DMS153 treated with DMSO at 0.1 percent for 48 hours (cell line): ENCODE measurements at regions not wholly inside any gene's neighbourhood (a gene's known extent, or its start where the extent isn't known, plus 50 kb on each side); places are given as distances from the start of the nearest gene placed in this dataset.
"Not testable (repeated sequence)": the region's sequence is repeated elsewhere in the genome, so short reads cannot be mapped to it uniquely, and the experiment has no call there.

Experiments used
- DNase-seq: peaks from one replicate; lab custom pipeline; 2025; ENCODE audit not compliant: unreplicated experiment; lab: John Stamatoyannopoulos, UW

DNA sequence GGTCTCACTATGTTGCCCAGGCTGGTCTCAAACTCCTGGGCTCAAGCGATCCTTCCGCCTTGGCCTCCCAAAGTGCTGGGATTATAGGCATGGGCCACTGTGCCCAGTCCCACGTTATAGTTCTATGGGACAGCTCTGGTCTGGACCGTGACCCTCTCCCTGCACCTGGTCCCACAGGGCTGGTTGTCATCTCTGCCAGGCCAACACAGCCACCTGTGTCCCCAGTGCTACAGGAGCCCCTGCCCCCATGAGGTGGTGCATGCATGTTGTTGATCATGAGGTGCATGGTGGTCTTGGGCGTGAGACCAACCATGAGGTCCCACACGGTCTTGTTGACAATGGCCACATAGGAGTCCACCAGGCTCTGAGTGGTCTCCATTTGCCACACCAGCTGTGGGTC, 51.0 kb upstream of the UBE2Q2 start:
- not testable (repeated sequence) for DNase-seq

DNA sequence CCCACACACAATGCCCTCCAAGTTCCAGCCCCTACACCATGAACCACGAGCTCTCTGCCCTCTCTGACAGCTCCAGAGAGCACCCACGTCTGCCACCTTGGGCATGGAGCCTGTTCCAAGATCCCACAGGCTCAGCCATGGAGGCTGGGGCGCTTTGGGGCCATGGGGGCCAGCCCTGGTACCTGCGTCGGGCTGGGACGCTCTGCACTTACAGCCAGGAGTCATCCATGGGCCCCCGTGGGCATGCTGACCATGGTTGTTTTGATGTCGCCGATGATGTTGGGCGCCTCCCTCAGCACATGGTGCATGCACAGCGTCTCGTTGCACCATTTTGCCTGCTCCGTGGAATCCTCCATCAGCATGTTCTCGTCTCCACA, 51.9 kb upstream of the UBE2Q2 start:
- no peak for DNase-seq

DNA sequence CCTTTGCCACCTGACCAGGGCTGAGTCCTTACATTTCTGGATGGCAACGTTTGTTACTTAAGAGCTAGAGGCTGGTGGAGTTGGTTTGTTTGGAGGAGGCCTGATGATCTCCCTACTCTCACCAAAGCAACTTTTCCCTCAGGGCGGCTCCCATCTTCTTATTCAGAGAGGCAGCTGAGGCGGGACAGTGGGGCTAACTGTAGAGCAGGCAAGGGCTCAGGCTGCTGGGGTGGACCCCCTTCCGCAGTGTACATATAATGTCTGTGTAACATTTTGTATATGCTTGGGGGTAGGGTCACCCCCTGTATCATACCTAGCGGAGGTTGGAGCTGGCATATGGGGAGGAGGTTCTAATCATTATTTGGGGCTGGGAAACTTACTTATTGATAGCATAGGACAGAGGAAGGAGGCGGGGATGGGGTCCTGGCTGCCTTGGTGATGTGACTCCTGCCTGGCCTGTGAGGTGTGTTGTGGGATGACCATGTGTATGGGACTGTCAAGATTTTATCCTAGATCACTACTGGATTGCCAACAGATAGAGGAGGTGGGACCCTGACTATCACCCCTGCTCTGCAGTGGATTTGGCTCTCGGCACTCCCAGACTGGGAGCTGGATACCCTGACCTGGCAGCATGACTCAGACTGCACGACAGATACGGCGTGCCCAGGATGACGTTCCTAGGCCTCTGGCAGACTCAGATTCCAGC, 52.5 kb upstream of the UBE2Q2 start:
- DNase-seq: no peak

DNA sequence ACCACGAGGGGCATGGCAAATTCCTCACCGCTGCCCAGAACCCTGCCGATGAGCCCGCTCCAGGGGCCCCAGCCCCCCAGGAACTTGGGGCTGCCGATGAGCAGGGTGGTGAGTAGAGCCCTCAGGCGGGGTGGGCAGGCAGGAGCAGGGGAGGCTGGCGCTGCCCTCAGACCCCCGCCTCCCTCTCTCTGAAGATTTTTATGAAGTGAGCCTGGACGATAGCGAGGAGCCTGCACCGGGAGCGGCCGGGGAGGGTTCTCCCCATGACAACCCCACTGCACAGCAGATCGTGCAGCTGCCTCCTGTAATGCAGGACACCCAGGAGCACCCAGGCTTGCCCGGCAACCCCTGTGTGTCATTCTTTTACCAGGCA, 56.7 kb upstream of the UBE2Q2 start:
- DNase-seq: no peak

DNA sequence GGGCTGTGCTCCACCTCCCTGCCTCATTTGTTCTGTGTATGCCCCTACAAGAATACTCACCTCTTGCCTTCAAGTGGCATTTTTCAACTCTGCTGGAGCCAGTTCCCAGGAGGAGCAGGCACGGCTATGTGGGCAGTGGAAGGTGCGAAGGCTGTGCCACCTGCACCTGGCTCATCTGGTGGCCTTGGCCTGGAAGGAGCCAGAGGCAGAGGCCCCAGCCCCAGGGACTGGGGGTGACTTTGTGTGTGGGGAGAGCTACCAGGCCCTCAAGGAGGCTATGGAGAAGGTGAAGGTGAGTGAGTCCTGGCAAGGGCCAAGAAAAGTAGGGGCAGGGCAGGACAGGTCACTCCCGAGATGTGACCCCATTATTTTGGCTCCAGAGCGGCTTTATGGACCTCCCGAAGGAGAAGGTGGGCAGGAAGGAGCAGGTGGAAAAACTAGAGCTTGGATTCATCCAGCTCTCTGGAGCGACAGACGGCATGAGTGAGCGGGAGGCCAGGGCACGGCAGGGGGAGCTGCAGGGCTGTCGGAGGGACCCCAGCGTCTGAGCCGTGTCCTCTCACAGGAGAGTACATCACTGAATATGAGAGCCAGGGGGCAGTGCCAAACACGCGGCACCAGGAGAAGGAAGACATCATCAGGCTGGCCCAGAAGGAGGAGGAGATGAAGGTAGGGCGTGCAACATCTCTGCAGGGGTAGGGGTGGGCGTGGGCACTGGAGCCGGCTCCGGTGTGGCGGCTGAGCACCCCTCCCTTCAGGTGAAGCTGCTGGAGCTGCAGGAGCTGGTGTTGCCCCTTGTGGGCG, 57.3 kb upstream of the UBE2Q2 start:
- no peak for DNase-seq

DNA sequence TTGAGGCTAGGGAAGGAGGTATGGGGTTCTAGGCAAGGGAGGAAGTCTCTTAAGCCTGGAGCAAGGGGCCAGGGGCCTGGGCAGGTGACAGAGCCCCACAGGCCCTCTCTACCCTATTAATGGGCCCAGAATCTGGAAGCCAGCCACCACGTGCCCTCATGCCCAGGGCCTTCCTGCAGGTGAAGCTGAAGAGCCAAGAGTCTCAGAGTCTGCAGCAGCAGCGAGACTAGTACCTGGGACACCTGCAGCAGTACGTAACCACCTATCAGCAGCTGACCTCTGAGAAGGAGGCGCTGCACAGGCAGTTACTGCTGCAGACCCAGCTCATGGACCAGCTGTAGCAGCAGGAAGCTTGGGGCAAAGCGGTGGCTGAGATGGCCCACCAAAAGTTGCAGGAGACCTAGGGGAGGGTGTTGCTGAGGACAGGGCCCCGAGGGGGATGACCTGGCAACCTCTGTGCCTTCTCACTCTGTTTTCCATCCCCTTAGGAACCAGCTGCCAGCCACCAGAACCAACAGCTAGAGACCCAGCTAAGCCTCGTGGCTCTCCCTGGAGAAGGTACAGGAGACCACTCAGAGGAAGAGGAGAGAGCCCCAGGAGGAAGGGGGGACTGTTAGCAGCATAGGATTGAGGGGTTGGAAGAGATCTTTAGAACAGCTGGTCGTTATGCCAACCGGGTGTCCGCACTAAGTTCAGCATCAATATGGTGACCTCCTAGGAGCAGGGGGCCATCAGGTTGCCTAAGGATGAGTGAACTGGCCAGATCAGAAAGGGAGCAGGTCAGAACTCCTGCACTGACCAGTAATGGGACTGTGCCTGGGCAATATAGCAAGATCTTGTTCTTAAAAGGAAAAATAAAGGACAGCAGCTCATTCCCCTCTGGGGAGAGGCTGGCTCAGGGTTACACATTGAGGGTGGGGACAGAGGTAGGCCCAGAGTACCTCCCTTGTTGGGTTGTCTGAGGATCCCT, 58.5 kb upstream of the UBE2Q2 start:
- not testable (repeated sequence) for DNase-seq

DNA sequence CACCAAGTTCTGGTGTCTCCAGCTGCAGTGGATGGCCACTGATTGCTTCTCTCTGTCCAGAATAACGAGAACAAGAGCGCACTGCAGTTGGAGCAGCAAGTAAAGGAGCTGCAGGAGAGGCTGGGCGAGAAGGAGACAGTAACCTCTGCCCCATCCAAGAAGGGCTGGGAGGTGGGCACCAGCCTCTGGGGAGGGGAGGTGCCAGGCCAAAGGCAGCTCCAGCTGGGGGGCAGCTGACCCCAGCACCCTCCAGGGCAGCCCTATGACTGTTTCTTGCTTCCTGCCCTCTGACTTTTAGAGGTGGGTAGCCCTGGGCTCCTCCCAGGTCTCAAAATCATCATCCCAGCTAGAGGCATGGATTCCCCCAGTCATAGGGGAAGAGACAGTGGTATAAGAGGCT, 59.7 kb upstream of the UBE2Q2 start:
- not testable (repeated sequence) for DNase-seq

DNA sequence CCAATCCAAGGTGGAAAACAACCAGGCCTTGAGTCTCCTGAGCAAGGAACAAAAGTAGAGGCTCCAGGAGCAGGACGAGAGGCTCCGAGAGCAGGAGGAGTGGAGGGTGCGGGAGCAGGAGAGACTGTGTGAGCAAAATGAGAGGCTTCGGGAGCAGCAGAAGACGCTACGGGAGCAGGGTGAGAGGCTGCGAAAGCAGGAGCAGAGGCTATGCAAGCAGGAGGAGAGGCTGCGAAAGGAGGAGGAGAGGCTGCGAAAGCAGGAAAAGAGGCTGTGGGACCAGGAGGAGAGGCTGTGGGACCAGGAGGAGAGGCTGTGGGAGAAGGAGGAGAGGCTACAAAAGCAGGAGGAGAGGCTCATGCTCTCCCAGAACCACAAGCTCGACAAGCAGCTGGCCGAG, 60.3 kb upstream of the UBE2Q2 start:
- DNase-seq: no peak

DNA sequence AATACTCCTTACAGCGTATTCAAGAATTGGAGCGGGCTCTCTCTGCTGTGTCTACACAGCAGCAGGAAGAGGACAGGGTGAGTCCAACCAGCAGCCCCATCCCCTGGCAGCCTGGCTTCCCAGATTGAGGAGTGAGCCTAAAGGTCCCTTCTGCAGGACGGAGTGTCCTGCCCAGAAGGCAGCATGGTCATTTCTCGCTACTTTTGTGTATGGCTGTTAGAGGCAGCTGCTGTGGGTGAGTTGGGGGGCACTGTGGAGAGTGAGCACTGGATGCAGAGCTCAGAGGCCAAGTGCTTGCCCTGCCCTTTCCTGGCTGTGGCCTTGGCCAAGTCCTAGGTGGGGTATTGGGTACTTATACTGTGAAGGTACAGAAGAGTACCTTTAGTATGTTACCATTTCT, 62.3 kb upstream of the UBE2Q2 start:
- not testable (repeated sequence) for DNase-seq

DNA sequence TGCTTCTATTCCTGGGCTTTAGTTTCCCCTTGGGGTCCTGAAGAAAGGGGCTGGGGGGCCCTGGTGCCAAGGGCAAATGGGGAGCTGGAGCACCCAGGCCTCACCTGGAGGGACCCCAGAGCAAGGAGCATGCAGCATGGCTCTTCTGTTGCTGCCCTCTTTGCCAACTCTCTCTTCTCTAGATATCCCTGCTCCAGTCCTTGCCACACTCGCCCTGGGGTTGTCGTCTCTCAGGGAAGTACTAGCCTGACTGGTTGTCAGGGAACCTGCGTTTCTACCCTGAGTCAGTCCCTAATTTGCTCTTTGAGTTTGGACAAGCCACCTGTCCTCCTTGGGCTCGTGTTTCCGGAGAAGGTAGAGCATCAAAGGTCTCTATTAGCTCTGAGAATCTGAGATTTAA, 63.7 kb upstream of the UBE2Q2 start:
- DNase-seq: no peak

DNA sequence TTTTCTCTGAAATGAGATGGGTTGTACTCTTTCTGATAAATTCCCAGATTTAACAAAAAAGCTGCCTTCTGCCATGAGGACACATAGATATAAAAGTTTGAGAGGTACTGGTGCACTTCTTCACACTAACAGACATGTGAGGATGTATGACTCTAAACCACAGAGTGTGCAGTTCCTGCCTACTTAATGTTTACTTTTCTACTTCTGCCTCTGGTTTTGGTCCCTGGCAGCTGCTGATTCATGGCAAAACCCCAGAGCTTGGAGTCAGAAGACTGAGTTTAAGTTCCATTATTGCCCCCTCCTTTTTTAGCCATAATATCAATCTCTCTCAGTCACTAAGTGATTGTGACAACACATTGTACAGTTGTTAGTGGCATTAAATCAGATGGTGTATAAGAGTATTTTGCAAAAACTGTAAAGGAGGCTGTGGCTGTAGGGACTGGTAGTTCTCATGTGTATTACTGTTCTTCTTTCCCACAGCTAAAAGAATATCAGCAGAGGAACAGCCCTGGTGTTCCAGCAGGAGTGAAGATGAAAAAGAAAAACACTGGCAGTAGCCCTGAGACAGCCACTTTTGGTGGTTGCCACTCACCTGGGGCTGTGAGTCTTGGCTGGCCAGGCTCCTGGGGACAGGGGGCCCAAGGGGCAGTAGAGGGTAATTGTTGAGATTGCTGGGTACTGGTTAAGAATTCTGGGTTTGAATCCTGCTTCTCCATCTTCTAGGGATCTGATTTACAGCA, 64.4 kb upstream of the CSPG4 start:
- peak; percentile 0 for DNase-seq

DNA sequence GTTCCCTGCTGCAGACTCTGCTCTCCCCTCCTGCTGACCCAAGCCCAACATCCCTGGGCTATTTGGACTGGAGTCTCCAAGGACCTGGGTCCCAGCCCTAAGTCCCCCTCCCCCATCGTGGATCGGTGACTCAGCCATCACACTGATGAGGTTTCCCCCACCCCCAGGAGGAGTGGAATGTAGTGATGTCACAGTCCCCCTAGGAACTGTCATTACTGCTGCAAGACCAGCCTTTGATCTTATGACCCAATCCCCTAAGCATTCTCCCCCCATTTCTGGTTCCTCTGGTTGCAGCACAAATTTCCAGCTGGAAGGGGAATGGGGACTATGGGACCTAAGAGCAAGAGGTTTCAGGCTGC, 63.4 kb upstream of the CSPG4 start:
- no peak for DNase-seq

DNA sequence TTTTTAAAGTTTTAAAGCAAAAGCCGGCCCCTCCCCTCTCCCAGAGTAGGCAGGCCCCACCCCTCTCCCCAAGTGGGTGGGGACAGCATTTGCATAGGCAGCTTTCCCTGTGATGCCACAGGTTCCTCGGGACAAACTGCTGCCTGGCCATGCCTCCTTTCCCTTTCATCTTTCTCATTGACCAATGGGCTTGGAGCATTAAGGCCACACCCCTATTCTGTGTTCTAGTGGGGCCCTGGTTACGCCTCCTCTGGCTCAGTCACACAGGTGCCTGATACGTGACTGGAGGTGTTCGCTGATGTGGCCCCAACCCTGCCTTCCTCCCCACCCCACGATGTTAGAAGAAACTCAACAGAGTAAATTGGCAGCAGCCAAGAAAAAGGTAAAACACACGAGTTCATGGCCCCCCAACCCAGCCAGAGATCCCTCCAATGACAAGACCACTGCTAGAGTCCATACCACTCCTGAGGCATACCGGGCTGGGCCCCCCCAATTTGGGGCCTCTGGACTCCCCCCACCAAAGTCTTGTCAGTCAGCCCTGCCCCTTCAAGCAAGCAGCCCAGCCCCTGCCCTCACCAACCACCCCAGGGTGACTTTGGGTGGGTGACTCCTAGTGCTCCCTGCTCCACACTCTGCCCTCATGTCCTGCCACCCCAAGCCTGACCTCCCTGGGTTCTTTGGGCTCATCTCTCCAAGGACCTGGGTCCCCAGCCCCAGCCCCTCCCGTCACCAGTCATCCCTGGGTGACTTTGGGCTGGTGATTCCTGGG, 62.8 kb upstream of the CSPG4 start:
- DNase-seq: no peak

DNA sequence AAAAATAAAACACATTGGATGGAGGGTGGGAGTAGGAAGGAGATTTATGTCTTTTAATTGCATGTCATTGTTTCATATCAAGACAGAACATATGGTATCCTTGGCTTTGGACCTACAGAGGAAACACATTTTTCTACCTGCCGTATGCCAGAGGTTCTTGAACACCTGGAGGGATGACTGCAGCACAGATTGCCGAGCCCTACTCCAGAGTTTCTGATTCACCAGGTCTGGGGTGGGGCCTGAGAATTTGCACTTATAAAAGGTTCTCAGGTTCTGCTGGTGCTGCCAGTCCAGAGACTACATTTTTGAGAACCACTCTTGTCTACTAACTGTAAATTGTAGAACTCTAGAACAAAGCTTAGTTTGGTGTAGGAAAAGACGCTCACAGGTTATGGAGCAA, 61.3 kb upstream of the CSPG4 start:
- not testable (repeated sequence) for DNase-seq

DNA sequence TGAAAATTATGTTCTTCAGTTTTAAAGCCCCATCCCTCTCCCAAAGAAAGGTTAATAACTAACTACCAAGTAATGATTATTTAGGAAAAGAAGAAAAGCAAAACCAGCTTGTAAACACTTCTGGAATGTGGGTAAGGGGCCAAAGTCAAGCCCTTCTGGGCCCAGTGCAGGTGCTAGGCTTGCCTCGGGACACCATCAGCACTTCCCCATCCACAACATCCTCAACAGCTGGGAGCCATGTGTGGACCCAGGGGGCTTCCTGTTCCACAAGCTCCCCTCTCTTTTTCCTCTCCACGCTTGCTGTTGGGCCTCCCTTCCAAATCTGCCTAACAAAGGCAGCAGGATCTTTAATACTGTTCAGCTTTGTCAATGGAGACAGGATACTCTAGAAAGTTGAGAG, 58.4 kb upstream of the CSPG4 start:
- DNase-seq: not testable (repeated sequence)

DNA sequence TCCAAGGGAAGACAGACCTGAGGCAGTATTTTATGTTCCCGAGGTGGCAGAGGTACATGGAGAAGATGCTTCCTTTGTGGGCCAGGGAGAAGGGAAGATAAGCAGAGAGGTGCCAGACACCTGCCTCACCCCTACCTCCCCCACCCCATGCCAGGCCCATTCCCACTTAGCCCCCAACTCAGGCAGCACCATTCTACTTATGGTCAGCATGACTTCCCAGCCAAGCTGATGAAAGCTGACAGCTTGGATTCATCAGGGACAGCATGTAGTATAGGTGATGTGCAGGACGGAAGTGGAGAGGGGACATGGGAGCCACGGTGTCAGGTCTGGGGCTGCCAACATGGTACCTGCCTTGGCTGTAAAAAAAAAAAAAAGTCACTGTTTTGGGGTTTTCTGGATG, 57.5 kb upstream of the CSPG4 start:
- no peak for DNase-seq

DNA sequence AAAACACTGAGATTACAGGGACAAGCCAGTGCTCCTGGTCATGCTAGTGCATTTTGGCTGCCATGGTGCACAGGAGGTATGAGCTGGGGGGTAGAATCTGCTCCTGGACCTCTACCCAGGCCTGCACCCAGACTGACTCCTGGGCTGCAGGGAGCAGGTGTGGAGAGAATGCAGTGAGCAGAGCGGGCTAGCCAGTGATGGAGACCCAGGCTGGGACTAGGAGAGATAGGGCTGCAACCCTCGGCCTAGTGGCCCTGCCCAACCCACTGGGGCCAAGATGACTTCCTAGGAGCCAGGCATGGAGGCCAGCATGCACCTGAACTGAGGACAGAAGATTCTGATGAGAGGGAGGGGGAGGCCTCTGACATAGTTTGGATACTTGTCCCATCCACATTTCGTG, 55.9 kb upstream of the CSPG4 start:
- DNase-seq: not testable (repeated sequence)

DNA sequence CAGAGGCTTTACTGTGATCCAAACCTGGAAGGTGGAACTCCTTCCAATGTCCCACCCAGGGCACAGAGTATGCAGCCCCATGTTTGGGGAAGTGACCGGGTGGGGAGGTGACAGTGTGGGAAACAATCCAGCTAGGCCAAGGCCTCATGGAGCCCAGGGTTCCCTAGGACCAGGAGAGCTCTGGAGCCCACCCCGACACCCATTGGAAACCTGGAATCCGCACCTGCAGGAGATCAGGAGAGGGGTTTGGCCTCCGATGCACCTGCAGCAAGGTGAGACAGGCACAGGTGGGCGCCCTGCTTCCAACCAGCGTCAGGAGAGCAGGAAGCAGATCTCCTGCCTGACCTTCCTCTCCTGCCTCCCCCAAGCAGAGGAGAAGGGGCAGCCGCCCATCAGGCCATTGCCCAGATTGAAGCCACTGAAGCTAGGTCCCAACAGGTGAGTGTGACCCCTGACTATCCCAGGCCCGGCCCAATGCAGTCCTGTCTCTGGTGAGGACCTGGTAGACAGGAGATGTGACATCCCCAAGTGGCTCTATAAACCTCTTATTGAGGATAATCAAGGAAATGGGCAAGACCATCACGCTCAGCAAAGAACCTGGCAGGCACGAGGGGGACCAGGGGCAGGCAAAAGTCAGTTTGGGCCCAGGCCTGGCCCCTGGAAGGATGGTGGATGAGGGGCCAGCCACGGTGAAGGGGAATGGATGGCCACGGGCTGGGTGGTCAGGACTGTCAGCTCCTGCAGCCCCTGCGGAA, 53.1 kb upstream of the CSPG4 start:
- not testable (repeated sequence) for DNase-seq

DNA sequence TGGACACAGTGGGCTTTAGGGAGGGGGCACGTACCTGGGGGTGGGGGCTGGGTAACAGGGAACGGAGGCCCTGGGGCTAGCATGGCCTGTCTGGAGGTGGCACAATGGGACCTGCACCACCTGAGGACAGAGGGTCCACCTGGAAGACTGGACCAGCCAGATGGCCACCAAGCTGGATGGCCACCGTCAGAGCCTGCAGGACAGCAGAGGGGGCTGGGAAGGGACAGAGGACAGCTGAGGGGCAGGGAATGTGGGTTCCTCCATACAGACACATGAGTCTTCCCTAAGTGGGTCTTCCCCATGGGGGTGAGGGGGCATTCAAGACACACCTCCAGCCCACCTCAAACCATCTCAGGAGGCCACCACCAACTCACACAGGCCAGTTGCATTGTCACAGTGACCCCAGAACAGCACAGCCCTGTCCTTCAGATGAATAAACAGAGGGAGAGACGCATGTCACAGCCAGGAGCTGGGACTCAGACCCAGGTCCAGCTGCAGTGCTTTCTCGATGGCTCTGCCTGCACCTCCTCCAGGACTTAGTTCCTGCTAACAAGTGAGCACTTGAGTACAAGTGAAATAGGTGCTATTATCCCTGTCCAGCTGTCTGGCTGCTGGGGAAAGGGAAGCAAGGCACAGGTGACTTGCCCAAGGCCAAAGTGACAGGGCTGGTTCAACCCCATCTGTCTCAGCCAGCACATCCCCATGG, 52.4 kb upstream of the CSPG4 start:
- not testable (repeated sequence) for DNase-seq
